Breast epithelium (tissue), 4 donors: ENCODE measurements at regions not wholly inside any gene's neighbourhood (a gene's known extent, or its start where the extent isn't known, plus 50 kb on each side); places are given as distances from the start of the nearest gene placed in this dataset.
"Not testable (repeated sequence)": the region's sequence is repeated elsewhere in the genome, so short reads cannot be mapped to it uniquely, and the experiment has no call there.

Source experiments
- DNase-seq, 2 donors: peaks; one replicate each; pipeline ENCODE4 v3.0.0-alpha.2; 2019; ENCODE audit warnings: low spot score in 2 of 2
- H3K27ac ChIP-seq, 2 donors: fragments of 200-600 bp; sonication (generic) in 1 of 2; one replicate each; pipeline ENCODE4 v1.5.1; 2016 to 2019; ENCODE audit warnings: mild to moderate bottlenecking in 1 of 2
- H3K27me3 ChIP-seq, 2 donors: fragments of 200-600 bp; sonication (generic) in 1 of 2; one replicate each; pipeline versions ENCODE4 v1.5.1 to v1.6.0; 2017 to 2019; ENCODE audit warnings: control low read depth in 1 of 2, mild to moderate bottlenecking in 1 of 2
- H3K36me3 ChIP-seq: fragments of 200-600 bp; one replicate; pipeline ENCODE4 v1.5.1; 2019
- H3K4me1 ChIP-seq, 2 donors: fragments of 200-600 bp; sonication (generic); one replicate each; pipeline ENCODE4 v1.5.1; 2016 to 2019; ENCODE audit warnings: control low read depth in 1 of 2
- H3K4me3 ChIP-seq, 3 donors: fragments of 200-600 bp; sonication (generic); 1 replicate in 2 of 3; 2 replicates in 1 of 3; pipeline ENCODE4 v1.5.1; 2016 to 2019; ENCODE audit warnings: mild to moderate bottlenecking in 3 of 3, moderate library complexity in 2 of 3
- H3K9me3 ChIP-seq, 2 donors: fragments of 200-600 bp; sonication (generic) in 1 of 2; one replicate each; pipeline ENCODE4 v1.5.1; 2016 to 2019; ENCODE audit warnings: control low read depth in 1 of 2
- POLR2A ChIP-seq: fragments of 450-650 bp; IDR thresholded peaks from one replicate; pipeline ENCODE4 v1.6.1; 2016; ENCODE audit warnings: antibody characterized with exemption, mild to moderate bottlenecking, moderate library complexity
- POLR2AphosphoS5 ChIP-seq, 3 donors: sonication (generic); formaldehyde crosslinking; IDR thresholded peaks; one replicate each; pipeline ENCODE4 v1.6.1; 2017; ENCODE audit warnings: antibody characterized with exemption in 3 of 3
- intact Hi-C: fragments of 100-400 bp; cut with DNase I; formaldehyde crosslinking; loops from one replicate; pipeline ENCODE4 v1.15.1; 2023; ENCODE audit warnings: low total_unique reads
- TF ChIP-seq, protein P1 (sequence below), 3 donors: fragments of 450-650 bp; IDR thresholded peaks; one replicate each; pipeline ENCODE4 v1.5.1; 2016 to 2017; ENCODE audit warnings: antibody characterized with exemption in 3 of 3, mild to moderate bottlenecking in 3 of 3, moderate library complexity in 3 of 3

DNA sequence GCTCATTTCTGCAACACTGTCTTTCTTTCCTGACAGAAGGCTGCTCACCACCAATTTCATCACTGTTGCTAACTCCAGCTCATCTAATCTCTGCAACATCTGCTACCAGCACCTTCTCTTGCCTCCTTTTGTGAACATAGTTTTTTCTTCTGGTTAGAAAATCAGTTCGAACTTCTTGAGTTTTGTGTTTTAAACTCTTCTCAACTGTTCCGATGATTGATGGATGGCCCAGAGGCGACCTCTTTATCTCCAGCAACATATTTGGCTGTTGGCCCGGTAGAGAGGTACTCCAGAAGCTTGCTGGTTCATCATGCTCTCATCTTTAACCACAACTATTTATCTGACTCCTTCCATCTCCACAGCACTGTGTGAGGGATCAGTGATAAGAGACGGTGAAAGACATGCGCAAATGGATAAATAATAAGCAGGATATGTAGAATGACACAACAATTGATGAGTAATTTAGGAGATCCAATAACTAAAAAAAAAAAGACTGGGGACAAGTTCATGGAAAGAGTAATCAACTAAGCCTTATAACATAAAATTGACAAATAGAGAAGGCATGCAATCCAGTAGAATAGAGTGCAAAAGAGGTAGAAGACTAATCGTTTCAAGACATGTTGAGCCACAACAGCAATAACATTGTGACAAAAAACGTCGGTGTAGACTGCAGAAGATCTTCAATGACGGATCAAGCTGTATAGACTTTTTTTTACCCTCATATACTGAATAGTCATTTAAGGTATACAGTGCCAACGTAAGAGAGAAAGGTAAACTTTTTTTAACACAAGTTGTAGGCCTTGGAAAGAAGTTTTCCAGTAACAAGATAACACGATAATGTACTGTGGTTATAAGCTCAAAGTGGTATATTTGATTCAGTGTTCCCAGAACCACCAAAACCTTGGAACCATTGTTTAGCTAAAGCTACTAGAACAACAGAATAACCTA, 152.2 kb downstream of the CRPPA start:
- no peaks in the 10 kb centered on the region for H3K27me3 ChIP-seq
- no peaks in the 10 kb centered on the region for H3K9me3 ChIP-seq
- intact Hi-C loops, result no loop called here
- H3K4me3 ChIP-seq, result no peak overlapping the region
- TF ChIP-seq POLR2A, result no peak
- TF ChIP-seq, protein P1, sequence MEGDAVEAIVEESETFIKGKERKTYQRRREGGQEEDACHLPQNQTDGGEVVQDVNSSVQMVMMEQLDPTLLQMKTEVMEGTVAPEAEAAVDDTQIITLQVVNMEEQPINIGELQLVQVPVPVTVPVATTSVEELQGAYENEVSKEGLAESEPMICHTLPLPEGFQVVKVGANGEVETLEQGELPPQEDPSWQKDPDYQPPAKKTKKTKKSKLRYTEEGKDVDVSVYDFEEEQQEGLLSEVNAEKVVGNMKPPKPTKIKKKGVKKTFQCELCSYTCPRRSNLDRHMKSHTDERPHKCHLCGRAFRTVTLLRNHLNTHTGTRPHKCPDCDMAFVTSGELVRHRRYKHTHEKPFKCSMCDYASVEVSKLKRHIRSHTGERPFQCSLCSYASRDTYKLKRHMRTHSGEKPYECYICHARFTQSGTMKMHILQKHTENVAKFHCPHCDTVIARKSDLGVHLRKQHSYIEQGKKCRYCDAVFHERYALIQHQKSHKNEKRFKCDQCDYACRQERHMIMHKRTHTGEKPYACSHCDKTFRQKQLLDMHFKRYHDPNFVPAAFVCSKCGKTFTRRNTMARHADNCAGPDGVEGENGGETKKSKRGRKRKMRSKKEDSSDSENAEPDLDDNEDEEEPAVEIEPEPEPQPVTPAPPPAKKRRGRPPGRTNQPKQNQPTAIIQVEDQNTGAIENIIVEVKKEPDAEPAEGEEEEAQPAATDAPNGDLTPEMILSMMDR (IDR thresholded peaks at IDR 0.05), result no peak
- no peak for TF ChIP-seq POLR2AphosphoS5 (IDR thresholded peaks at IDR 0.05)
- no peaks in the 10 kb centered on the region for H3K36me3 ChIP-seq
- H3K4me1 ChIP-seq, result no peaks in the 10 kb centered on the region
- no peak overlapping the region for H3K27ac ChIP-seq
- no peak for DNase-seq

DNA sequence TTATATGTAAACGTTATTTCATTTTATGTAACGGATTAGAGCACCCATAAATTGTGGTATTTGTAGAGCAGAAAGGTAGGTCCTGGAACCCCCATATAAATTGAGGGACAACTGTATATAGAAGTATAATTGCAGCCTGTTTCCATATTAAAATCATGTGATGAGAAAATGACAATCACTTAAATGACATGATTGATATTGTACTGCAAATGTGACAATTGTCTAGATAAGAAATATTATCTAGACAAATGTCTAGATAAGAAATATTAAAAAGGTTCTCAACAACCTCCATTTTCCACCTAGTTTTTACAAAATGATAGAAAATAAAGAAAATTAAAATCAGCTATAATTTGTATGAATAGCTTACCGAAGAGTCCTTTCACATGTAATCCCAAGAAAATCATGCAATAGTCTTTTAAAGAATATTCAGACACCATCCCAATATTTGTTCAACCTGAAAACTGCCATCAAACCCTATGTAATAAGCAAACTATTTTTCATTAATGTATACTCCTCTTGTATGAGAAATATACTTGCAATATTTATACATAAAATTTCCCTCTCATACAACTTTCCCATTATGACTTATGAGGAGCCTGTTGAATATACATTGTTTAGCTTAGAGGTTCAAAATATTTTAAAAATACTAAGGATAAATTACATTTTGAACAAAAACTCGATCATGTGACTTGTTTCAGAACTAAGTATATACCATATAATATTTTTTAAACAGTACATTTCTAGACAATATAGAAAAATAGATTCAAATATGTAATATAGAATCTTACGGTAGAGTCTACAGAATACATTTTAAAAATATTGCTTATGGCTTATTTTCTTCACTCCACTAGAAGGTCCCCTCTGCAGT, 153.2 kb downstream of the CRPPA start:
- H3K4me1 ChIP-seq, result no peaks in the 10 kb centered on the region
- H3K36me3 ChIP-seq, result no peaks in the 10 kb centered on the region
- intact Hi-C loops, result no loop called here
- H3K9me3 ChIP-seq, result no peaks in the 10 kb centered on the region
- TF ChIP-seq POLR2A (no peak), POLR2AphosphoS5 (IDR thresholded peaks at IDR 0.05) (no peak)
- TF ChIP-seq, protein P1 (IDR thresholded peaks at IDR 0.05), result no peak
- no peak overlapping the region for H3K27ac ChIP-seq
- H3K4me3 ChIP-seq, result no peak overlapping the region
- no peak for DNase-seq
- no peaks in the 10 kb centered on the region for H3K27me3 ChIP-seq

DNA sequence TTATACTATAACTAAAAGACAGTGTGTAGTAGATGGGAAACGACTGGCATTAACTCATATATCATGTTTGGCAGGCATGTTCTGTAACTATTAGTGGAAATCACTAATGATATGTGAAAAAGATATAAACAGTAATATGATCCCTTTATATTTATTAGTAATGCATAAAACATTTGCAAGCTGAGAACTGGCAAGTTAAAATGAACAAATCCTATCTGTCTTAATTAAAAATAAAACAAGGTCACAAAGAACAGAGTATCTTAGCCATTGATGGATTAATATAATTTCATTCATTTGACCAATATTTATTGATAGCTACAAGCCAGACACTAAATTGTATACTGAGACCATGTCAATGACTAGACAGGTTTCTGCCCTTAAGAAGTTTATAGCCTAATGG, 154.5 kb downstream of the CRPPA start:
- Histone ChIP-seq H3K27ac (no peak overlapping the region), H3K9me3 (no peaks in the 10 kb centered on the region), H3K4me1 (no peaks in the 10 kb centered on the region), H3K36me3 (no peaks in the 10 kb centered on the region), H3K27me3 (no peaks in the 10 kb centered on the region), H3K4me3 (no peak overlapping the region)
- intact Hi-C loops, result no loop called here
- DNase-seq, result no peak
- TF ChIP-seq, protein P1 (IDR thresholded peaks at IDR 0.05), result no peak
- TF ChIP-seq POLR2A, result no peak
- no peak for TF ChIP-seq POLR2AphosphoS5 (IDR thresholded peaks at IDR 0.05)

DNA sequence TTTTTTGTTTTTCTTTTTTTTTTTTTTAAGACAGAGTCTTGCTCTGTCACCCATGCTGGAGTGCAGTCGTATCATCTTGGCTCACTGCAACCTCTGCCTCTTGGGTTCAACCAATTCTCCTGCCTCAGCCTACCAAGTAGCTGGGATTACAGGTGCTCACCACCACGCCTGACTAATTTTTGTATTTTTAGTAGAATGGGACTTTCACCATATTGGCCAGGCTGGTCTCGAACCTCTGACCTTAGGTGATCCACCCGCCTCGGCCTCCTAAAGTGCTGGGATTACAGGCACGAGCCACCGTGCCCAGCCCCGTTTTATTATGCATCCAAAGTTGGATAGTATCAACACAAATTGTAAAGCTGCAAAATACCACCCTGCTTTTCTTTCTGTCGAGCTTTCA, 154.9 kb downstream of the CRPPA start:
- DNase-seq, H3K4me3 ChIP-seq, H3K4me1 ChIP-seq, H3K9me3 ChIP-seq, H3K27me3 ChIP-seq, H3K27ac ChIP-seq, H3K36me3 ChIP-seq, intact Hi-C loops: not testable (repeated sequence)

DNA sequence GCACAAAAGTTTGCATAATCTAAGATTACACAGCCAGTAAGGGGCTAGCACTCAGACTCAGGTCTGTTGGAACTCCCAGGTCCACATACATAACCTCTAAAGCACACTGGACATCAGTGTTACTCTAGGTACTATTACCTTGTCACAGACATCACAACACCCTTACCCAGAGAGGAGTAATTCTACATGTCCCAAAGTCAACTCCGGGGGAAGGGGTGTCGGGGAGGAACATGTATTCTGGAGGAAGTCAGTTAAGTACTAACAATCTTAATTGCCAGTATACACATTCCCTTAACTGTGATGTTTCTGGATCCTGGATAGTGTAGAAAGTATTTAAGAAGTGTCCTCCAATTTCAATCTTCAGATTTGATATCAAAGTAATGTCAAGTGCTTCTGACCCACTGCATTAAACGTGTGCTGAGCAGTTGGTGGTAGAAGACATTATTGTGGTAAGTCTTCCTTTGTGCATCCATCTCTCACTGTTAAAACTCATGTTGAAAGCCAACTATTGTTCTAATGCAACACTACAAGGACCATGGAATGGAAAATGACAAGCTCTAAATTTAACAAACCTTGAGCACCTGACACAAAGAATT, 155.4 kb downstream of the CRPPA start:
- no peak overlapping the region for H3K27ac ChIP-seq
- TF ChIP-seq, protein P1 (IDR thresholded peaks at IDR 0.05), result no peak
- H3K36me3 ChIP-seq, result no peaks in the 10 kb centered on the region
- DNase-seq, result no peak
- intact Hi-C loops, result no loop called here
- H3K9me3 ChIP-seq, result no peaks in the 10 kb centered on the region
- H3K4me1 ChIP-seq, result no peaks in the 10 kb centered on the region
- H3K27me3 ChIP-seq, result no peaks in the 10 kb centered on the region
- no peak overlapping the region for H3K4me3 ChIP-seq
